Fibroblast of skin of right biceps (primary cell): ENCODE measurements at regions not wholly inside any gene's neighbourhood (a gene's known extent, or its start where the extent isn't known, plus 50 kb on each side); places are given as distances from the start of the nearest gene placed in this dataset.

Experiments
- DNase-seq: peaks from one replicate; pipeline ENCODE4 v3.0.0-alpha.2; 2013

DNA sequence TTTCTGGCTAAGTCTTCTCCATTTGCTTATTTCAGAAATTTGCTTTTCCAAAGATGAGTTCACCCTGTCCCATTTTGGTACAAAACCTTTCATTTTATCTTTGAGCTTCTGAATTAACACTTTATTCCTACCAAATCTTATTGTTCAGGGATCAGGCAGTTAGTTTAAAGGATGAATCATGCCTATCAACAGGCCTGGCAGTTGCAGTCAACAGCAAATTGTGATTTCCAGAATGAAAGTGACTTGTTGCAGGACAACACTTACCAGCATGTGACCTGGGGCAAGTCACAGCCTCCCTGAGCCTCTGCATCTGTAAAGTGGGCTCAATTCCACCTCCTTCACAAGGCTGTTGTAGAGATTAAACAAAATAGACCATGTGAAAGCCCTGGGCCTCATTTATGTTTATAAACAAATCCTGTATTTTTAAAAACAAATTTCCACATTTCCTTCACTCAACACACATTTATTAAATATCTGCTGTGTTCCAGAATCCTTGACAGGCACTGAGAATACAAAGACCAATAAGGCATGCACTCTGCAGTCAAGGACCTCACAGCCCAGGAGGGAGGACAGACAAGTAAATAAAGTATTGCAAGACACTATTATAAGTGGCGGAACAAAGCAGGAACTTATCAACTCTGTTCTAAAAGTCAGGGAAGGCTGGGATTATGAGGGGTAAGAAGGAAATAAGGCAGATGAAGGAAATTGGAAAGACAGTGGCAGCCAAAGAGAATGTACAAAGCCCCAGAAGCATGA lies 359.1 kb upstream of the IL12A start:
- DNase-seq: no peak

DNA sequence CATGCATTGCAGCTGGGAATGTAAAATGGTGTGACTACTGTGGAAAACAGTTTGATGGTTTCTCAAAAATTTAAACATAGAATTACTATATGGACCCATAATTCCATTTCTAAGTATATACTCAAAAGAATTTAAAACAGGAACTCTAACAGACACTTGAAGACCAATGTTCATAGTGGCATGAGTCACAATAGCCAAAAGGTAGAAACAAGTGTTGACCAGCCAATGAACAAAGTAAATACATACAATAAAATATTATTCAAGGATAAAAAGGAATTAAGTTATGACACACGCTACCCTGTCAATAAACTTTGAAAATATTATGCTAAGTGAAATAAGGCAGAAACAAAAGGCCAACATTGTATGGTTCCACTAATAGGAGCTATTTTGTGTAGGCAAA lies 357.4 kb upstream of the IL12A start:
- DNase-seq: no peak

DNA sequence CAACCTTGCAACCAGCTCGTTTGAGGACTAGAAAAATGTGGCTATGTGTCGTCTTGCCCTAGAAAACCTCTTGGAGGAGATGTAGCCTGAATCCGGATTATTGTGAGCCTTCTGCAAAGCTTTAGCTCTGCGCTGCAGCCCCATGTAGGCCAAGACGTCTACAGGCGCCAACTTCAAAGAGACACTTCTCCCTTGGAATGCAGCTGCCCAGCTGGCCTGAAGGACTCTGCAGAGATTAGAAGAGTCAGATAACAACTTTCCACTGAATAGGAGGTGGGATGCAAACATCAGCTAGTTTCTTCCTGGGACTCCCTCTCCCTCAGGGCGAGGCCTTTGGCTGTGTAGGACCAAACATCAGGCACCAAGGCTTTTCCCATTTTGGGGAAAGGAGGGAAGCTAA lies 356.5 kb upstream of the IL12A start:
- no peak for DNase-seq

DNA sequence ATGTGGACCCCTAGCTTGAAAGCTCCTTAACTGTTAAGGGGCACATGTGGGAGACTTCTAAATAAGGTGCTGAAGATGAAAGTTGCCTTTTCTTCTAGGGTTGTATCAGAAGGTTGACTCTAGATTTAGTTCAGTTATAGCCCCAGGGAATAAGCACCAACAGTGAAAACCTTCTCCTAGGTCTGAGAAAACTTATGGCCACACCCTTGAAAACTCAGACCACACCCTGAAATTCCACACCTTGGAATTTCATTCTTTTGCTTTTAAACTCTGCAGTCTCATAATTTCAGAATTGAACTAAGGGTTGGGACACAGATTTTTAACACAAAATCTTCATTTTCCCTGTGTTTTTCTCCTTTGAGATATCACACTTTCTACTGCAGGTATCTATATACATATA lies 355.8 kb upstream of the IL12A start:
- DNase-seq: no peak

- peak; percentile 85 for DNase-seq
Measured at GRCh38 chr3:159634483-159634882, 354.2 kb upstream of the IL12A start.

- DNase-seq: peak; percentile 45
Measured at GRCh38 chr3:159635047-159635641, 353.5 kb upstream of the IL12A start.

GRCh38 chr3:159637883-159638542 lies 350.6 kb upstream of the IL12A start:
- peak; percentile 82 for DNase-seq

DNA sequence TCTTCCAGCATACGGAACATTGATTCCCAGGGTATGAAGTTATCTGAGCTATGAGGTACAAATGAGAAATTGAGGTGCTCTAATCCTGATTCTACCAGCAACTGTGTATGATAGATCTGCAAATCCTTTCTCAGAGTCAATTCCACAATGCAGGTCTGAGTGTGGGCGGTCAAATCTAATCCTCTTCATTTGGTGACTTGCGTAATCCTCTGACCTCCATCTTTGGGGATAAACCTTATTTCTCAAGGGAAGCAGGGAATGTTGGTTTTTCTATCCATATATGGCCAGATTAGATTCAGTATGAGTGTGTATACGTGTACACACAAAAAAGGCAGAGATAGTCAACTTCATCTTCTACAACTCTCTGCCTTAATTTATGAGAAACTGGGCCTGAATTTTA lies 348.4 kb upstream of the IL12A start:
- no peak for DNase-seq

- DNase-seq: no peak
Measured at GRCh38 chr3:159643406-159643805, 345.2 kb upstream of the IL12A start.

DNA sequence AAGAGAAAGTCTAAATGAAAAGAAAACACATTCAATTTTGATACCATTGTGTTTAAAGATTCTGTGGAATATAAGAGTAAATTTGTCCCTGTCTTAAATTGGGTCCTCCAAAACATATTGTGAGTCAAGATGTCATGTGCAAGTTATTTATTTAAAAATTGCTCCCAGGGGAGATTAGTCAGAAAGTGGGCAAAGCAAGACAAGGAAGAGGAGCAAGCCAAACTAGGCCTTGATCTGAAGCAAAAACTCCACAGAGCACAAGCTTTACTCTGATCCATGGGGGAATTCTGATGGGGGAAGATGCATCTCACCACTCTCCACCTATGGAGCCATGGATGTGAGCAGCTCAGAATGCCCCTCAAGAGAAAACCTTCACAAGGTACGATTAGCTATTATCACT lies 342.8 kb upstream of the IL12A start:
- peak; percentile 82 for DNase-seq

DNA sequence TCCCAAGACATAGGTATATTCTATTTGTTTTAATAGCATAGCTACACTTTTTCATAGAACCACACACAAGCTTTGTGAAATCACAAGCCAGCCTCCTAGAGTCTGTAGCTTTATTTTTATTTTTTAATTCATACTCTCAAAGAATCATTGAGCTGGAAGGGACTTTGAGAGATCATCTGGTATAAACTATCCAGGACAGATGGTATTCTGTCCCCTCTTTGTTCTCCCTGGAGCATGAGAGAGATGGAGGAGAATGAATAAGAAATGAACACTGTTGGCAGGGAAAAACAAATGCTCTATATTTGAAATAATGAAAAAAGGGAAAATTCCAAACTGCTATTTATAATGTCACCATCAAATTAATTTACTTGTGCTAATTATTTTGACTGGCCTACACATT lies 338.7 kb upstream of the IL12A start:
- DNase-seq: no peak

DNA sequence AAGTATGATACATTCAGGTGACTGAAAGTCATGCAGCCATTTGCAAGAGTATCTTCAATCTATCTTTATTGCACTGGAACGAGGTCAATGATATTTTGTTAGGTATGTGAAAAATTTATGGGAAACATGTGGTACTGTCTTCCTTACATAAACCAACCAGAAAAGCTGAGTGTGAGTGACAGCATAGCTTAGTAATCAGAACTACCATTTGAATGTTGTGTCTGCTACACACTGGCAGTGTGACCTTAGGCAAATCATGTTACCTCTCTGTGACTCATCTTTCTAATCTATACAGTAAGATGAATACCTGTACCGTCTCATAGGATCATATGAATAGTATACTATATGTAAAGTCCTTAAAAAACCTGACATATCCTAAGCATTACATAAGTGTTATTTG lies 337.9 kb upstream of the IL12A start:
- DNase-seq: no peak

DNA sequence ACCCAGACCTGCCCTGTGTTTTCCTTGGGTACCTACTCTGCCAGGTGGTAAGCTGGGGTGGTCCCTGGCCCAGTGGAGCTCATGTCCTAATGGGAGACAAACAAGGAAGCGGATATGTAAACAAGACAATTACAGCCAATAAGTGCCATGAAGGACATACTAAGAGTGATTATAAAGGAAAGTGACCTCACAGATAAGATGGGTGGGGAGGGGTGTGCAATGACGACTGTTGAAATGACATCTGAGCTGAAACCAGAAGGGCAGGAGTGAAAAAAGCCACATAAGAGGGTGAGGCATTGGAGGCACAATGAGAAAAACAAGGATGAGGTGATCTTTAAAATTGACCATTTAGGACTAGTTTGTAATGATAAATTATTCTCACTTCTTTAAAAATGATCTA lies 336.2 kb upstream of the IL12A start:
- no peak for DNase-seq

- DNase-seq: no peak
Measured at GRCh38 chr3:159654183-159655134, 334.2 kb upstream of the IL12A start.

DNA sequence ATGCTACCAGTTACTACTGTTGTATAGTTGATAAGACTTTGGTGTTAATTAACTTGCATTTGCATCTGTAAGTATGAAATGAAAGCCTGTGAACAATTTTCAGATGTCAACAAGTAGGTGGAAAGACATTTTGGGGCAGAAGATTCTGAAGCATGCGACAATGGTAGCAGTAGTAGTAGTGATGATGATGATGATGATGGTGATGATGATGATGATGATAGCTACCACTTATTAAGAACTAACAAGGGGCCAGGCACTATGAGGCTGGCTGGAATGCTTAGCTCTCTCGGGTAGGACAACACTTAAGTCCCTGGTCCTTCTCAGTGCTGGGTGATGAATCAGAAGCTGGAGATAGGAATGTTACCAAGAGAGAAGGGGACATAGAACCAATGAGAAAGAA lies 333.4 kb upstream of the IL12A start:
- no peak for DNase-seq

GRCh38 chr3:159657176-159657575 lies 331.5 kb upstream of the IL12A start:
- DNase-seq: no peak

- no peak for DNase-seq
Measured at GRCh38 chr3:159657629-159658028, 331.0 kb upstream of the IL12A start.

GRCh38 chr3:159660326-159660725 lies 328.3 kb upstream of the IL12A start:
- DNase-seq: no peak

GRCh38 chr3:159660901-159661300 lies 327.7 kb upstream of the IL12A start:
- DNase-seq: no peak

GRCh38 chr3:159662549-159662948 lies 326.1 kb upstream of the IL12A start:
- DNase-seq: no peak

- DNase-seq: no peak
Measured at GRCh38 chr3:159664006-159664405, 324.6 kb upstream of the IL12A start.

GRCh38 chr3:159664653-159665052 lies 324.0 kb upstream of the IL12A start:
- DNase-seq: no peak

- DNase-seq: peak; percentile 21
Measured at GRCh38 chr3:159667261-159667660, 321.4 kb upstream of the IL12A start.
